Type B pancreatic cell (in vitro differentiated cells): ENCODE measurements at regions not wholly inside any gene's neighbourhood (a gene's known extent, or its start where the extent isn't known, plus 50 kb on each side); places are given as distances from the start of the nearest gene placed in this dataset.

Experiments used
- DNase-seq: peaks from one replicate; pipeline ENCODE4 v3.0.0; 2021; ENCODE audit warnings: mixed read lengths; ENCODE audit not compliant: unreplicated experiment; ENCODE audit errors: extremely low spot score
- H3K27ac Mint-ChIP-seq: 2 replicates; pipeline ENCODE4 v1.8.0; 2021; ENCODE audit warnings: mild to moderate bottlenecking, mixed read lengths
- H3K27me3 Mint-ChIP-seq: 2 replicates; pipeline ENCODE4 v1.8.0; 2021; ENCODE audit warnings: mixed read lengths
- H3K36me3 Mint-ChIP-seq: 2 replicates; pipeline ENCODE4 v1.8.0; 2021; ENCODE audit warnings: mixed read lengths
- H3K4me1 Mint-ChIP-seq: one replicate; pipeline ENCODE4 v1.8.0; 2021; ENCODE audit warnings: mixed read lengths; ENCODE audit not compliant: unreplicated experiment
- H3K4me3 Mint-ChIP-seq: 2 replicates; pipeline ENCODE4 v1.8.0; 2021; ENCODE audit warnings: mild to moderate bottlenecking, mixed read lengths
- H3K9me3 Mint-ChIP-seq: 2 replicates; pipeline ENCODE4 v1.8.0; 2021; ENCODE audit warnings: mixed read lengths
- CTCF ChIP-seq: fragments of 200-600 bp; sonication (generic); conservative IDR thresholded peaks from 2 replicates; pipeline ENCODE4 v1.5.0; 2021; ENCODE audit warnings: antibody characterized with exemption, mild to moderate bottlenecking

- Mint-ChIP-seq H3K36me3 (no peaks in the 10 kb centered on the region), H3K27ac (no peak overlapping the region), H3K9me3 (no peaks in the 10 kb centered on the region), H3K27me3 (no peaks in the 10 kb centered on the region), H3K4me1 (no peaks in the 10 kb centered on the region), H3K4me3 (no peak overlapping the region)
- no peak for DNase-seq
- TF ChIP-seq CTCF, result no peak
These were observed 381.9 kb upstream of the AGTR1 start for GRCh38 chr3:148315756-148316155.

DNA sequence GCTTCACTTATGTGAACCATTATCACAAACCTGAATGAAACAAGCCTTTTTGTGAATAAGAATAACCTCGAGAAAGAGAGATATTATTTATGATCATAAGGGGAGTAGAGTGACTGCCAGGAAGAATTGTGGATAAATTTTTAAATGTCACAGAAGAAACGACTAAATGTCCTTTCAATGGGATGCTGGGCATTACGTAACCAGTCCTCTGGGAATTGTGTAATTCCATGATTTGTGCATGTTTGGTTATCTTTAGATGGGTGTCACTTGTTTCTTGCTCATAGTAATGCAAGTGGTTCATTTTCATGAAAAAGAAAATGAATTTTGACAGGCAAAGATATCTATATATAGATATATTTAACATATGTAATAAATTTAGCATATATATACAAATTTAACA is 379.5 kb upstream of the AGTR1 start:
- Mint-ChIP-seq H3K9me3 (no peaks in the 10 kb centered on the region), H3K27me3 (no peaks in the 10 kb centered on the region), H3K27ac (no peak overlapping the region), H3K36me3 (no peaks in the 10 kb centered on the region), H3K4me1 (no peaks in the 10 kb centered on the region), H3K4me3 (no peak overlapping the region)
- no peak for TF ChIP-seq CTCF
- DNase-seq, result no peak

DNA sequence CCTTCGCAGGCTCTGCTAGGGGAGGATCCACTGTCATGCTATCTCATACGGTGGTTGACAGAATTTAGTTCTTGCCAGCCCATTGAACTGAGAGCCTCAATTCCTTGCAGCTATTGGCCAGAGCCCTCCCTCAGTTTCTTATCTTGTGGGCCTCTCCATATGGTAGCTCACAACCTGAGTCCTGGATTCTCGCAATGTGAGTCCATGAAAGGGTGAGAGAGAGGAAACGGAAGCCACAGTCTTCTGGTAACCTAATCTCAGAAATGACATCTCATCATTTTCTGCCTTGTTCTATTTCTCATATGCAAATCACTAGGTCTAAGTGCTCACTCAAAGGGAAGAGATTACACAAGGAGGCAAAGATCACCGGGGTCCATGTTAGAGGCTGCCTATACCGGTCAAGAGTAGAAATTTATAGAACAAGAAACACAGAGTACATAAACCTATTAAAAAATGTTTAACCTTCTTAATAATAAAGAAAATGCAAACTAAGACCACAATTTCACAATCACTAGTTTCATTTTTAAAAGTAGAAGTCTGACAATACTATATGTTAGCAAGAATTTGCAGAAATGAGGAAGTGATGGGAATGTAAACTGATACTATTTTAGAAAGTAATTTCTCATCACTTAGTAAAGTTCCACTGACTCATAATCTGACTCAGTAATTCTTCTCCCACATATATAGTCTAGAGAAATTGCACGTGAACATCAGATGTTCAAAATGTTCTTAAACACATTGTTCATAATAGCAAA is 378.4 kb upstream of the AGTR1 start:
- Mint-ChIP-seq H3K36me3 (no peaks in the 10 kb centered on the region), H3K9me3 (no peaks in the 10 kb centered on the region), H3K4me3 (no peak overlapping the region), H3K27ac (no peak overlapping the region), H3K27me3 (no peaks in the 10 kb centered on the region), H3K4me1 (no peaks in the 10 kb centered on the region)
- no peak for DNase-seq
- no peak for TF ChIP-seq CTCF

- Mint-ChIP-seq H3K36me3 (no peaks in the 10 kb centered on the region), H3K9me3 (no peaks in the 10 kb centered on the region), H3K27me3 (no peaks in the 10 kb centered on the region), H3K4me3 (no peak overlapping the region), H3K27ac (no peak overlapping the region), H3K4me1 (no peaks in the 10 kb centered on the region)
- DNase-seq, result no peak
- TF ChIP-seq CTCF, result no peak
These were observed 377.7 kb upstream of the AGTR1 start for GRCh38 chr3:148319960-148320359.

GRCh38 chr3:148329481-148330235 is 368.0 kb upstream of the AGTR1 start:
- Mint-ChIP-seq H3K27me3 (no peaks in the 10 kb centered on the region), H3K36me3 (no peaks in the 10 kb centered on the region), H3K27ac (no peak overlapping the region), H3K4me1 (peaks cover 22% of the 10 kb centered on the region), H3K9me3 (no peaks in the 10 kb centered on the region), H3K4me3 (no peak overlapping the region)
- no peak for DNase-seq
- no peak for TF ChIP-seq CTCF
